ENCODE measurements at regions not wholly inside any gene's neighbourhood (a gene's known extent, or its start where the extent isn't known, plus 50 kb on each side); places are given as distances from the start of the nearest gene placed in this dataset.
A peak's percentile ranks its signal among the peaks of the same experiment; 100 is the strongest.
"Not testable (repeated sequence)": the region's sequence is repeated elsewhere in the genome, so short reads cannot be mapped to it uniquely, and the experiment has no call there.

- ATAC-seq = peak; percentile 100
- no peak for DNase-seq
- intact Hi-C loops (cut with micrococcal nuclease) = no loop called here
Observed at GRCh38 chr13:38415233-38415632, 65.6 kb downstream of the UFM1 start.

DNA sequence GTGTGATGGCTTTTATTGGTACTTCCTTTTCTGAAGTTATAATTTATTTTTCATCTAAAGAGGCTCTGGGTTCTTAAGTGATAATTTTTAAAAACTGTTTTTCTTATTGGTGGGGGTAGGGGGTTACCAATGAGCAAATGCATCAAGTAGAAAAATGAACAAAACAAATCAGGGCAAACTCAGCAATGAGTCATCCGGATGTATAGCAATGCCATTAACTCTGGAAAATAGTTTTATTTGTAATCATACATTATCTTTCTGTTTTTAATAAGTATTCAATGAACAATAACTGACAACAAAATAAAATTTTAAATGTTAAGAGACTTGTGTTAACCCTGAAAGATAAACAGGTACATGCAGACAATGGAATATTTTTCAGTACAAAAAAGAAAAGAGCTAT, 67.6 kb downstream of the UFM1 start:
- ATAC-seq = no peak
- no peak for DNase-seq
- intact Hi-C loops (cut with micrococcal nuclease) = no loop called here

GRCh38 chr13:38417727-38418126, 68.1 kb downstream of the UFM1 start:
- ATAC-seq (no peak), DNase-seq (no peak)
- intact Hi-C loops (cut with micrococcal nuclease) = no loop called here

GRCh38 chr13:38418286-38418685, 68.6 kb downstream of the UFM1 start:
- DNase-seq = no peak
- intact Hi-C loops (cut with micrococcal nuclease) = no loop called here
- no peak for ATAC-seq

GRCh38 chr13:38419312-38419873, 69.7 kb downstream of the UFM1 start:
- ATAC-seq (no peak), DNase-seq (no peak)
- intact Hi-C loops (cut with micrococcal nuclease) = no loop called here

DNA sequence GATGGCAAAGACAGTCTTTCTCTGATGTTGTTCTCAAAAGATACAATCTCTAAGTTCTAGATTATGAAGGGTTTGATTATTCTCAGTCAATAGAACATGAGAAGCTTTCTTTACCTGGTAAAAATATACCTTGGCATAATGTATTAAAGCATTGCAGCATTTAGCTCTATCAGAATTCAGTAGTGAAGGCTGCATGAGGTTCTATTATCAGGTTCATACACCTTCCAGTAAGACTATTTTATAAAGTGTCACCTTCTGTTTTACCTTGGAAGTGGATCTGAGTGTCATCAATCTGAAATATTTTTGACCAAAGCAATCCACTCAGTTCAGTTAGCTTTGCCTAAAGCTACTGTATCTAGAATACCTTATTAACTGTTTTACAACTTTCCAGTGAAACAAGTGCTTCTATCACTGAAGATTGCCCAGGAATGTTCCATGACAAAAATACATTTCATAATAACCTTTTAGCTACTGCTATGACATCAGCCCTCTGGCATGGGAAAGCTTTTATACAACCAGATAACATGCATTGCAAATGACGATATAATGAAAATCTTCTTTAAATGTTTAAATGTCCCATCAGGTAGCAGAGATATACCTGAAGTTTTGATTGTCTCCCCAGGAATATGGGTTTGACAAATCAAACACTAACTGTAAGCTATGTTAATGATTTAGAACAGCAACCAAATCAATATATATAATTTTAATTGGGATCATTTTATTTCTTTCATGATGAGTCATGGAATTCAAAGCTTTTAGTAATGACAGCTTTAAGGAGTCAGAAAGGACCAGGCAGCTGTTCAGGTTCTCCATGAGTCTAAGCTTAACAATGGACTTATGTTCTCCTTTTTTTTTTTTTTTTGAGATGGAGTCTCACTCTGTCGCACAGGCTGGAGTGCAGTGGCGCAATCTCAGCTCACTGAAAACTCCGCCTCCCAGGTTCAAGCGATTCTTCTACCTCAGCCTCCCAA, 72.2 kb downstream of the UFM1 start:
- DNase-seq = no peak
- intact Hi-C loops (cut with micrococcal nuclease) = no loop called here
- peak; percentile 84 for ATAC-seq

GRCh38 chr13:38429916-38430315, 80.3 kb downstream of the UFM1 start:
- intact Hi-C loops (cut with micrococcal nuclease) = no loop called here
- no peak for ATAC-seq
- DNase-seq = no peak

DNA sequence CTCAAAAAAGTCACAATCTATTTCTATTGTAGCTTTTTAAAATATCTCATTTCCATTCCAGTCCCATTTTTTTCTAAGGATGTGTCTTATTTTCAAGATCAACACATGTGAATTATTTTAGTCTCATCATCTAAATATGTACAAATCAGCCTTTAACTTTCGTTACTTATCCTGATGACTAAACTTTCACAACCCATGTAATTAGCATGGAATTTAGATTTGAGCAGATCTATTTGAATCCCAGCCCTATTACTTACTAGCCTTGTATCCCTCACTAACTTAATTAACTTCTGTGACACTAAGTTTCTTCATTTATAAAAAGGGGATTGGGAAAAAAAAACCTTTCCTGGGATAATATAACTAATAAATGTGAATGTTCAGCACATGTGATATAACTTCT, 81.1 kb downstream of the UFM1 start:
- DNase-seq (no peak), ATAC-seq (no peak)

GRCh38 chr13:38440666-38441065, 91.0 kb downstream of the UFM1 start:
- intact Hi-C loops (cut with micrococcal nuclease) = no loop called here
- ATAC-seq = no peak
- no peak for DNase-seq

More for the DNA sequence above, 81.1 kb downstream of the UFM1 start:
- intact Hi-C loops (cut with micrococcal nuclease) = no loop called here

- intact Hi-C loops (cut with micrococcal nuclease) = loop anchor here (5.0 kb wide), 1 partner anchor 118 kb away; no protein-coding TSS in a partner anchor
- no peak for DNase-seq
- ATAC-seq = no peak
Observed at GRCh38 chr13:38444904-38445303, 95.3 kb downstream of the UFM1 start.

GRCh38 chr13:38452656-38453055, 103.0 kb downstream of the UFM1 start:
- ATAC-seq = no peak
- DNase-seq = no peak
- intact Hi-C loops (cut with micrococcal nuclease) = no loop called here

- intact Hi-C loops (cut with micrococcal nuclease) = no loop called here
- no peak for ATAC-seq
- DNase-seq = no peak
Observed at GRCh38 chr13:38462605-38463004, 113.0 kb downstream of the UFM1 start.

GRCh38 chr13:38463048-38463447, 113.4 kb downstream of the UFM1 start:
- no peak for ATAC-seq

DNA sequence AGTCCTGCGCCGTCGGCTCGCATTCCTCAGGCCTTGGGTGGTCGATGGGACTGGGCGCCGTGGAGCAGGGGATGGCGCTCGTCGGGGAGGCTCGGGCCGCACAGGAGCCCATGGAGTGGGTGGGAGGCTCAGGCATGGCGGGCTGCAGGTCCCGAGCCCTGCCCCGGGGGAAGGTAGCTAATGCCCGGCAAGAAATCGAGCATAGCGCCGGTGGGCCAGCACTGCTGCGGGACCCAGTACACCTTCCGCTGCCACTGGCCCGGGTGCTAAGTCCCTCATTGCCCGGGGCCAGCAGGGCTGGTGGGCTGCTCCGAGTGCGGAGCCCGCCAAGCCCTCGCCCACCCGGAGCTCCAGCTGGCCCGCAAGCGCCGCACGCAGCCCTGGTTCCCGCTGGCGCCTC, 122.8 kb downstream of the UFM1 start:
- ATAC-seq; intact Hi-C loops (cut with micrococcal nuclease); DNase-seq: not testable (repeated sequence)

More at GRCh38 chr13:38463048-38463447, 113.4 kb downstream of the UFM1 start:
- intact Hi-C loops (cut with micrococcal nuclease) = no loop called here
- no peak for DNase-seq

GRCh38 chr13:38473305-38473704, 123.7 kb downstream of the UFM1 start:
- no peak for ATAC-seq
- intact Hi-C loops (cut with micrococcal nuclease) = no loop called here
- DNase-seq = no peak

DNA sequence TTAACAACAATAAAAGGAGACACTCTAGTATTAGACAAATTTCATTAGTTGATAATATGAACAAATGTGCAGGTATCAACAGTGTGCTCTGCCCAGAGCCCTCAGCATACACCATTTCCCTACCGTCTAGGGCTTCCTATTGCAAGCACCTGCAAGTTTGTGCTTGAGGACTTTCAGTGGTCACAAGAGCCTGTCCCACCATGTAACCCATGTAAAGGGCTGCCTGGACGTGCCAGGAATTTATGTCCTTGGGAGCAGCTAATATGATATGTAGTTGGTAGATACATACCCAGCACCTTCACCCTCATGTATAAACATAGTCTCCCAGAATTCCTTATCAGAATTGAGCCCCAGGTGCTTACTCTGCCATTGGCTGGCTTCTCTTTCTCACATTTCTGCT, 128.0 kb downstream of the UFM1 start:
- no peak for DNase-seq
- intact Hi-C loops (cut with micrococcal nuclease) = no loop called here
- no peak for ATAC-seq

DNA sequence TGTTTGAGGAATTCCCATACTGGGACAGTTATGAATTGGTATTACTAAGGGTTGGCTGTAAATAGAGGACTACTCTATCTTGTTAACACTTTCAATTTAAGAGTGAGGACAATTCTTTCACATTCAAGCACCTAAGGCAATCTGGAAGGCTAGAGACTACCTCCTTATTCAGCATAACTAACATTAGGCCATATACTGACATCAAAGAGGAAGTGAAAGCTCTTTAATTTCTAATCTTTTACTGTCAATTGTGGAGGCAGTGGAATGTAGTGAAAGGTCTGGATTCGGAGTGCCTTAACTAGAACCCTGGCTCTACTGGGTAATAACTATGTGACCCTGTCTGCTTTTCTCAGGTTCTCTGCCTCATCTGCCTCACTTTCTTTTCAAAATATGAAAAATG, 134.0 kb downstream of the UFM1 start:
- ATAC-seq (no peak), DNase-seq (no peak)
- intact Hi-C loops (cut with micrococcal nuclease) = no loop called here

GRCh38 chr13:38490657-38491056, 141.0 kb downstream of the UFM1 start:
- no peak for ATAC-seq
- intact Hi-C loops (cut with micrococcal nuclease) = no loop called here
- DNase-seq = no peak

GRCh38 chr13:38494445-38494844, 144.8 kb downstream of the UFM1 start:
- intact Hi-C loops (cut with micrococcal nuclease) = no loop called here
- DNase-seq = no peak
- no peak for ATAC-seq

DNA sequence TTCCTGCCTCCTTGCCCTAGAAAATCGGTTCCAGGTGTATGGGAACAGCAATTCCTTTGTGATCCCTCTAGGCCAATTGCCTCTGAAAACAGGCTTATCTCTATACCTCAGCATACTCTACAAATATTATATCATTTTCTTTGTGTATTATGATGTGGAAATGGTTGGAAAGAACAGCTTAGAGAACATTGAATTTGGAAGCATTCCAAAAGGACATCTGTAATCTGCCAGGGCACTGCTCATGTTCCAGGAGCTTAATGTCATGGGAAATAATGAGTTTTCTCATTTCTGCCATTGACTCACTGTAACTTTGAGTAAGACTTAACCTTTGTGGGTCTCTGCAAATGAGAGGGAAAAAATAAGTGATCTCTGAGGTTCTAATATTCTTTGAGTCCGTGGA, 147.3 kb downstream of the UFM1 start:
- intact Hi-C loops (cut with micrococcal nuclease) = no loop called here
- ATAC-seq (no peak), DNase-seq (no peak)

- no peak for ATAC-seq
- no peak for DNase-seq
- intact Hi-C loops (cut with micrococcal nuclease) = no loop called here
Observed at GRCh38 chr13:38498271-38498670, 148.6 kb downstream of the UFM1 start.
